ENCODE measurements at regions not wholly inside any gene's neighbourhood (a gene's known extent, or its start where the extent isn't known, plus 50 kb on each side); places are given as distances from the start of the nearest gene placed in this dataset.

DNA sequence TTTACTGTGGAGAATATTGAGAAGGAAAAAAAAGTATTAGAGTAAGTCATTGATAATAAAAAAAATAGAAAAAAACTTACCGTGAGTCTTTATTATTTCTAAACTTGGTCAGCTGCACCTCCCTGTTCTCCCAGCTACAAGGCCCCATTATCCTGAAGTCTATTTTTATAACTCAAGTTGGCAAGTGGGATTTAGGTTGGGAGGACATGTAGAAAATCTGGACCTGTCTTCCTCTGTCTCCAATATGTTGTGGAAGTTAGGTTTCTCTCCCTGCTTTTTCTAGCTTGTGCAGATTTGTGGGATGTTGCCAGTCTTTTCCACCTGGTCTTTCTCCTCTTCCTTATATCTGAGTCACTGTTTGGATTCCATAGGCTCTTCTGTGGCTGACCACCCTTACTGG lies 361.4 kb downstream of the HLX start:
- H3K4me1 Mint-ChIP-seq: no peaks in the 10 kb centered on the region
- peaks cover 5 to 7% of the 10 kb centered on the region in 2 donors for H3K27me3 Mint-ChIP-seq (ENCODE audit: low read depth in 2 of 2)
- no peaks in the 10 kb centered on the region for H3K9me3 Mint-ChIP-seq
- Histone ChIP-seq H3K9me3 (ENCODE audit: control insufficient read depth, insufficient read depth, low read length) (no peaks in the 10 kb centered on the region), H3K27me3 (ENCODE audit: control insufficient read depth, insufficient read depth, low read length) (no peaks in the 10 kb centered on the region), H3K27ac (ENCODE audit: low read length) (no peak overlapping the region), H3K4me3 (ENCODE audit: low read length) (no peak overlapping the region), H3K36me3 (ENCODE audit: control insufficient read depth, insufficient read depth, low read length) (no peaks in the 10 kb centered on the region), H3K4me1 (ENCODE audit: control insufficient read depth, insufficient read depth, low read length) (no peaks in the 10 kb centered on the region)
- DNase-seq: no peak
- WGBS (ENCODE audit: insufficient coverage): no CpG with 5 or more reads among the region's 1 CpG
- no peaks in the 10 kb centered on the region for H3K36me3 Mint-ChIP-seq
- no peak for ATAC-seq
- H3K4me3 Mint-ChIP-seq: no peak overlapping the region
- TF ChIP-seq, protein P1, sequence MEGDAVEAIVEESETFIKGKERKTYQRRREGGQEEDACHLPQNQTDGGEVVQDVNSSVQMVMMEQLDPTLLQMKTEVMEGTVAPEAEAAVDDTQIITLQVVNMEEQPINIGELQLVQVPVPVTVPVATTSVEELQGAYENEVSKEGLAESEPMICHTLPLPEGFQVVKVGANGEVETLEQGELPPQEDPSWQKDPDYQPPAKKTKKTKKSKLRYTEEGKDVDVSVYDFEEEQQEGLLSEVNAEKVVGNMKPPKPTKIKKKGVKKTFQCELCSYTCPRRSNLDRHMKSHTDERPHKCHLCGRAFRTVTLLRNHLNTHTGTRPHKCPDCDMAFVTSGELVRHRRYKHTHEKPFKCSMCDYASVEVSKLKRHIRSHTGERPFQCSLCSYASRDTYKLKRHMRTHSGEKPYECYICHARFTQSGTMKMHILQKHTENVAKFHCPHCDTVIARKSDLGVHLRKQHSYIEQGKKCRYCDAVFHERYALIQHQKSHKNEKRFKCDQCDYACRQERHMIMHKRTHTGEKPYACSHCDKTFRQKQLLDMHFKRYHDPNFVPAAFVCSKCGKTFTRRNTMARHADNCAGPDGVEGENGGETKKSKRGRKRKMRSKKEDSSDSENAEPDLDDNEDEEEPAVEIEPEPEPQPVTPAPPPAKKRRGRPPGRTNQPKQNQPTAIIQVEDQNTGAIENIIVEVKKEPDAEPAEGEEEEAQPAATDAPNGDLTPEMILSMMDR (IDR thresholded peaks at IDR 0.05): no peak
- no peak overlapping the region for H3K27ac Mint-ChIP-seq
- intact Hi-C loops (cut with micrococcal nuclease): no loop called here

DNA sequence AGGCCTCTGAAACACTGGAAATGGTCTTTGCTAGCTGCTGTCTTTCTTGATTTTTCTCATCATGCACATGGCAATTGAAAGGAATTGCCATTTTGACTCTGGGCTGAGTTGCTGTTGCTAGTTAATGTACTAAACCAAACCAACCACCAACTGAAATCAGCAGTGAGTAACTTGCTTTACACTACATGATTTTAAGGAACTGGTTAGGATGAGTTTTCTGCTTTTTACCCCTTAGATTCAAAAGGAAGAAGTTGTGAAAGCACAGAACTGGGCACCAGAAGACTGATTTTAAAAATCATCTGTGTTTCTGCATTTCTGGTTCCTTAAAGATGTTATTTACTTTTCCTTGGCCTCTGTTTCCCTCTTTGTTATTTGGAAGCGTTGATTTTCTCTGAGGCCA lies 361.9 kb downstream of the HLX start:
- Histone ChIP-seq H3K9me3 (ENCODE audit: control insufficient read depth, insufficient read depth, low read length) (no peaks in the 10 kb centered on the region), H3K27me3 (ENCODE audit: control insufficient read depth, insufficient read depth, low read length) (no peaks in the 10 kb centered on the region), H3K4me3 (ENCODE audit: low read length) (no peak overlapping the region), H3K4me1 (ENCODE audit: control insufficient read depth, insufficient read depth, low read length) (no peaks in the 10 kb centered on the region), H3K36me3 (ENCODE audit: control insufficient read depth, insufficient read depth, low read length) (no peaks in the 10 kb centered on the region), H3K27ac (ENCODE audit: low read length) (no peak overlapping the region)
- no peaks in the 10 kb centered on the region for H3K4me1 Mint-ChIP-seq
- DNase-seq (no peak), ATAC-seq (no peak)
- TF ChIP-seq, protein P1 (IDR thresholded peaks at IDR 0.05): no peak
- 83% methylated on average over 1 of the region's 1 CpG for WGBS (ENCODE audit: insufficient coverage)
- no peak overlapping the region for H3K4me3 Mint-ChIP-seq
- H3K9me3 Mint-ChIP-seq: no peaks in the 10 kb centered on the region
- H3K27ac Mint-ChIP-seq: no peak overlapping the region
- intact Hi-C loops (cut with micrococcal nuclease): no loop called here
- no peaks in the 10 kb centered on the region for H3K36me3 Mint-ChIP-seq
- peaks cover 5 to 7% of the 10 kb centered on the region in 2 donors for H3K27me3 Mint-ChIP-seq (ENCODE audit: low read depth in 2 of 2)

DNA sequence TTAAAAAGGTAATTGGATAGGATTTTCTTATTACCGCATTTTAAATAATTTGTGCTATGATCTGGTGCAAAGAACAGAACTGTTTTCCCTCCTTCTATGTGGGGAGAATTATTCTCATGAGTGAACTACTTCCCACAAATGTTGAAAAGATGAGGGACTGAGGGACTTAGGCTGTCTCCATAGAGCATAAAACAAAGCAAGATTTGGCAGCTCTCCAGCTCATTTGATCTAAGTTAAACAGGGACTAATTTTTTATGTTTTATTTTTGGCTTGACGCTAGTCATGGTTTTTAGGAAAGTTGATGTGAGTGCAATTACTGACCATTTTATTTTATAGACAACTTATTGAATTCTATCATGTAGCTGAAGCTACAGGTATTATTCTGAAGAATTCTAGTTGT lies 362.3 kb downstream of the HLX start:
- no peaks in the 10 kb centered on the region for H3K9me3 ChIP-seq (ENCODE audit: control insufficient read depth, insufficient read depth, low read length)
- H3K27ac ChIP-seq (ENCODE audit: low read length): no peak overlapping the region
- no CpG with 5 or more reads among the region's 2 CpGs for WGBS (ENCODE audit: insufficient coverage)

DNA sequence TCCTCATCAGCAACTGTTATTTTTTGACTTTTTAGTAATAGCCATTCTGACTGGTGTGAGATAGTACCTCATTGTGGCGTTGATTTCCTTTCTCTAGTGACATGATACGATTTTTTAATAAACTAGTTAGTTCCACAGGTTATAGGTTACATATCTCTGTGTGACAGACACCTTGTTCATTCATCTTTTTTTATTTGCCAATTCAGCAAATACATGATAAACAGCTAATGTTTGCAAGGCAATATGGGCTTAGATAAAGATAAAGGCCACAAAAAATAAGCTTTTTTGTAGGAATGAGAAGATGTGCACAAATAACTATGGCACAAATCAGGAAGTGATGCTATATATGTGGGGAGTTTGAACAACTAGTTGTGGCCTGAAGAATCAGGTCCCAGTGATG lies 366.8 kb downstream of the HLX start:
- Histone ChIP-seq H3K36me3 (ENCODE audit: control insufficient read depth, insufficient read depth, low read length) (no peaks in the 10 kb centered on the region), H3K27ac (ENCODE audit: low read length) (no peak overlapping the region), H3K9me3 (ENCODE audit: control insufficient read depth, insufficient read depth, low read length) (no peaks in the 10 kb centered on the region), H3K27me3 (ENCODE audit: control insufficient read depth, insufficient read depth, low read length) (no peaks in the 10 kb centered on the region), H3K4me3 (ENCODE audit: low read length) (no peak overlapping the region), H3K4me1 (ENCODE audit: control insufficient read depth, insufficient read depth, low read length) (no peaks in the 10 kb centered on the region)
- ATAC-seq: no peak
- TF ChIP-seq, protein P1 (IDR thresholded peaks at IDR 0.05): no peak
- intact Hi-C loops (cut with micrococcal nuclease): no loop called here
- H3K27me3 Mint-ChIP-seq (ENCODE audit: low read depth in 2 of 2): peaks cover 5 to 7% of the 10 kb centered on the region in 2 donors
- 83% methylated on average over 1 of the region's 2 CpGs for WGBS (ENCODE audit: insufficient coverage)
- H3K27ac Mint-ChIP-seq: no peak overlapping the region
- H3K4me1 Mint-ChIP-seq: no peaks in the 10 kb centered on the region
- H3K4me3 Mint-ChIP-seq: no peak overlapping the region
- H3K36me3 Mint-ChIP-seq: no peaks in the 10 kb centered on the region
- DNase-seq: no peak
- no peaks in the 10 kb centered on the region for H3K9me3 Mint-ChIP-seq

More for the DNA sequence above, 362.3 kb downstream of the HLX start:
- TF ChIP-seq, protein P1 (IDR thresholded peaks at IDR 0.05): no peak
- Mint-ChIP-seq H3K9me3 (no peaks in the 10 kb centered on the region), H3K36me3 (no peaks in the 10 kb centered on the region), H3K4me1 (no peaks in the 10 kb centered on the region), H3K27me3 (ENCODE audit: low read depth in 2 of 2) (peaks cover 5 to 7% of the 10 kb centered on the region in 2 donors), H3K4me3 (no peak overlapping the region), H3K27ac (no peak overlapping the region)
- DNase-seq: no peak
- ATAC-seq: no peak
- no peak overlapping the region for H3K4me3 ChIP-seq (ENCODE audit: low read length)
- no peaks in the 10 kb centered on the region for H3K4me1 ChIP-seq (ENCODE audit: control insufficient read depth, insufficient read depth, low read length)
- H3K27me3 ChIP-seq (ENCODE audit: control insufficient read depth, insufficient read depth, low read length): no peaks in the 10 kb centered on the region
- H3K36me3 ChIP-seq (ENCODE audit: control insufficient read depth, insufficient read depth, low read length): no peaks in the 10 kb centered on the region
- intact Hi-C loops (cut with micrococcal nuclease): no loop called here

All from natural killer cell (primary cell).